ENCODE measurements at regions not wholly inside any gene's neighbourhood (a gene's known extent, or its start where the extent isn't known, plus 50 kb on each side); places are given as distances from the start of the nearest gene placed in this dataset.

- TF ChIP-seq ZNF792 (tag by site-specific recombination; IDR thresholded peaks at IDR 0.05) (no peak), CTCF (tag by site-specific recombination; IDR thresholded peaks at IDR 0.05) (no peak), ZBTB21 (tag by site-specific recombination; IDR thresholded peaks at IDR 0.05) (no peak), ZNF423 (tag by site-specific recombination; IDR thresholded peaks at IDR 0.05) (no peak), ZNF558 (tag by site-specific recombination; IDR thresholded peaks at IDR 0.05) (no peak), YY1 (tag by site-specific recombination; IDR thresholded peaks at IDR 0.05) (no peak), ZNF639 (tag by site-specific recombination; IDR thresholded peaks at IDR 0.05) (no peak), ZNF266 (tag by site-specific recombination; IDR thresholded peaks at IDR 0.05; ENCODE audit: low read depth) (no peak)
These were observed 97.8 kb upstream of the KRAS start for GRCh38 chr12:25348593-25348895.
